Urinary bladder (tissue), 3 donors: ENCODE measurements at regions not wholly inside any gene's neighbourhood (a gene's known extent, or its start where the extent isn't known, plus 50 kb on each side); places are given as distances from the start of the nearest gene placed in this dataset.

Experiments used
- DNase-seq: peaks from one replicate; pipeline ENCODE4 v3.0.0-alpha.2; 2015; ENCODE audit errors: extremely low spot score
- H3K27ac ChIP-seq: one replicate; pipeline ENCODE4 v1.5.1; 2013; ENCODE audit warnings: low read depth, mild to moderate bottlenecking, moderate library complexity
- H3K36me3 ChIP-seq: one replicate; pipeline ENCODE4 v1.6.1; 2013; ENCODE audit warnings: mild to moderate bottlenecking, moderate library complexity; ENCODE audit not compliant: insufficient read depth
- H3K4me1 ChIP-seq: one replicate; pipeline ENCODE4 v1.6.1; 2013; ENCODE audit warnings: mild to moderate bottlenecking, moderate library complexity; ENCODE audit not compliant: insufficient read depth
- H3K4me3 ChIP-seq: one replicate; pipeline ENCODE4 v1.5.1; 2013; ENCODE audit warnings: low read depth, low read length
- WGBS: extraction: QIAGEN DNeasy Blood & Tissue Kit; methylation state at CpG from one replicate; pipeline ENCODE4 v1.1.7; 2013; 5-methylcytosine and 5-hydroxymethylcytosine counted together
- donor health status: healthy with polysubstance abuse.
- donor health status: healthy.

- Histone ChIP-seq H3K4me3 (no peak overlapping the region), H3K27ac (no peak overlapping the region), H3K4me1 (no peaks in the 10 kb centered on the region), H3K36me3 (no peaks in the 10 kb centered on the region)
- 53% methylated on average over 1 of the region's 1 CpG for WGBS
- no peak for DNase-seq
Observed at GRCh38 chr3:147008886-147009285, 397.5 kb downstream of the ZIC4 start.

- Histone ChIP-seq H3K27ac (no peak overlapping the region), H3K36me3 (no peaks in the 10 kb centered on the region), H3K4me3 (no peak overlapping the region), H3K4me1 (no peaks in the 10 kb centered on the region)
- no peak for DNase-seq
- WGBS: 96% methylated on average over 2 of the region's 2 CpGs
Observed at GRCh38 chr3:147008458-147008857, 397.9 kb downstream of the ZIC4 start.

- Histone ChIP-seq H3K36me3 (no peaks in the 10 kb centered on the region), H3K4me1 (no peaks in the 10 kb centered on the region), H3K4me3 (no peak overlapping the region), H3K27ac (no peak overlapping the region)
- no peak for DNase-seq
- 88% methylated on average over 2 of the region's 2 CpGs for WGBS
Observed at GRCh38 chr3:147007736-147008245, 398.6 kb downstream of the ZIC4 start.

GRCh38 chr3:147002721-147003120 lies 397.6 kb upstream of the PLSCR5 start:
- no peak for DNase-seq

GRCh38 chr3:147000274-147000673 lies 395.1 kb upstream of the PLSCR5 start:
- H3K4me1 ChIP-seq: no peaks in the 10 kb centered on the region
- H3K36me3 ChIP-seq: no peaks in the 10 kb centered on the region
- no peak overlapping the region for H3K4me3 ChIP-seq
- no peak for DNase-seq
- 66% methylated on average over 2 of the region's 2 CpGs for WGBS
- H3K27ac ChIP-seq: no peak overlapping the region

More at GRCh38 chr3:147002721-147003120, 397.6 kb upstream of the PLSCR5 start:
- Histone ChIP-seq H3K4me3 (no peak overlapping the region), H3K4me1 (no peaks in the 10 kb centered on the region), H3K36me3 (no peaks in the 10 kb centered on the region), H3K27ac (no peak overlapping the region)
- WGBS: 90% methylated on average over 2 of the region's 2 CpGs

GRCh38 chr3:146991907-146992306 lies 386.8 kb upstream of the PLSCR5 start:
- DNase-seq: no peak
- Histone ChIP-seq H3K4me1 (no peaks in the 10 kb centered on the region), H3K4me3 (no peak overlapping the region), H3K27ac (no peak overlapping the region), H3K36me3 (no peaks in the 10 kb centered on the region)
- 92% methylated on average over 1 of the region's 1 CpG for WGBS

GRCh38 chr3:146975476-146975875 lies 370.3 kb upstream of the PLSCR5 start:
- H3K4me1 ChIP-seq: no peaks in the 10 kb centered on the region
- 57% methylated on average over 2 of the region's 2 CpGs for WGBS
- no peak for DNase-seq
- H3K36me3 ChIP-seq: no peaks in the 10 kb centered on the region
- H3K27ac ChIP-seq: no peak overlapping the region
- H3K4me3 ChIP-seq: no peak overlapping the region

- no peaks in the 10 kb centered on the region for H3K4me1 ChIP-seq
- WGBS: 83% methylated on average over 1 of the region's 1 CpG
- H3K36me3 ChIP-seq: no peaks in the 10 kb centered on the region
- no peak overlapping the region for H3K4me3 ChIP-seq
- H3K27ac ChIP-seq: no peak overlapping the region
- DNase-seq: no peak
Observed at GRCh38 chr3:146975032-146975431, 369.9 kb upstream of the PLSCR5 start.

GRCh38 chr3:146974001-146974400 lies 368.9 kb upstream of the PLSCR5 start:
- Histone ChIP-seq H3K36me3 (no peaks in the 10 kb centered on the region), H3K4me1 (no peaks in the 10 kb centered on the region), H3K27ac (no peak overlapping the region), H3K4me3 (no peak overlapping the region)
- 84% methylated on average over 4 of the region's 4 CpGs for WGBS
- DNase-seq: no peak

GRCh38 chr3:146972726-146973125 lies 367.6 kb upstream of the PLSCR5 start:
- no peak for DNase-seq
- H3K27ac ChIP-seq: no peak overlapping the region
- WGBS: 87% methylated on average over 1 of the region's 1 CpG
- no peak overlapping the region for H3K4me3 ChIP-seq
- no peaks in the 10 kb centered on the region for H3K36me3 ChIP-seq
- no peaks in the 10 kb centered on the region for H3K4me1 ChIP-seq

- no peaks in the 10 kb centered on the region for H3K36me3 ChIP-seq
- H3K4me3 ChIP-seq: no peak overlapping the region
- no peaks in the 10 kb centered on the region for H3K4me1 ChIP-seq
- DNase-seq: no peak
- 91% methylated on average over 2 of the region's 2 CpGs for WGBS
- no peak overlapping the region for H3K27ac ChIP-seq
Observed at GRCh38 chr3:146970236-146970635, 365.1 kb upstream of the PLSCR5 start.

- no peaks in the 10 kb centered on the region for H3K4me1 ChIP-seq
- no peak overlapping the region for H3K4me3 ChIP-seq
- H3K36me3 ChIP-seq: no peaks in the 10 kb centered on the region
- H3K27ac ChIP-seq: no peak overlapping the region
- DNase-seq: no peak
Observed at GRCh38 chr3:146969356-146969755, 364.2 kb upstream of the PLSCR5 start.

- no peak for DNase-seq
- Histone ChIP-seq H3K36me3 (no peaks in the 10 kb centered on the region), H3K27ac (no peak overlapping the region), H3K4me3 (no peak overlapping the region), H3K4me1 (no peaks in the 10 kb centered on the region)
- 34% methylated on average over 1 of the region's 1 CpG for WGBS
Observed at GRCh38 chr3:146968204-146968651, 363.1 kb upstream of the PLSCR5 start.

GRCh38 chr3:146967783-146968182 lies 362.6 kb upstream of the PLSCR5 start:
- no peak overlapping the region for H3K4me3 ChIP-seq
- no peak for DNase-seq
- H3K36me3 ChIP-seq: no peaks in the 10 kb centered on the region
- H3K27ac ChIP-seq: no peak overlapping the region
- no peaks in the 10 kb centered on the region for H3K4me1 ChIP-seq

GRCh38 chr3:146966124-146966523 lies 361.0 kb upstream of the PLSCR5 start:
- WGBS: 86% methylated on average over 3 of the region's 3 CpGs
- no peak overlapping the region for H3K27ac ChIP-seq

More at GRCh38 chr3:146966124-146966523, 361.0 kb upstream of the PLSCR5 start:
- Histone ChIP-seq H3K4me3 (no peak overlapping the region), H3K36me3 (no peaks in the 10 kb centered on the region), H3K4me1 (no peaks in the 10 kb centered on the region)
- DNase-seq: no peak
